Left hindlimb (tissue), 1 donor: ENCODE measurements at regions not wholly inside any gene's neighbourhood (a gene's known extent, or its start where the extent isn't known, plus 50 kb on each side); places are given as distances from the start of the nearest gene placed in this dataset.

Source experiments
- DNase-seq: peaks from one replicate; pipeline ENCODE4 v3.0.0-alpha.2; 2018

DNA sequence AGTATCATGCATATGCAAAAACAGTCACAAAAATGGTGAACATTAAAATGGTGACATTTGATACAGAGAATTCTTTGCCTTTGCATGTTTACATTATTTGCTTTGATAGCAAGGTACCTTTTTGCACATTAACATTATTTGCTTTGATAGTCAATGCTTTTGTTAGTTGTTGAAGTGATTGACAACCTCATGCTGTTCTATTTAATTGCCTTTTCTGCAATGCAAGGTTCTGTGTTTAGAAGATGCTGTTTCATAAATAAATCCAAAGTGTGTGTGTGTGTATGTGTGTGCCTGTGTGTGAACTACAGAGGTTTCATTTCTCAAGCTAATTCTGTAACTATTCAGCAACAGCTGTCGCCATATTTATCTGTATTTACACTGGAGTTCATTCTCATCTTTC lies 668.7 kb downstream of the NR2F1-AS1 start:
- no peak for DNase-seq

DNA sequence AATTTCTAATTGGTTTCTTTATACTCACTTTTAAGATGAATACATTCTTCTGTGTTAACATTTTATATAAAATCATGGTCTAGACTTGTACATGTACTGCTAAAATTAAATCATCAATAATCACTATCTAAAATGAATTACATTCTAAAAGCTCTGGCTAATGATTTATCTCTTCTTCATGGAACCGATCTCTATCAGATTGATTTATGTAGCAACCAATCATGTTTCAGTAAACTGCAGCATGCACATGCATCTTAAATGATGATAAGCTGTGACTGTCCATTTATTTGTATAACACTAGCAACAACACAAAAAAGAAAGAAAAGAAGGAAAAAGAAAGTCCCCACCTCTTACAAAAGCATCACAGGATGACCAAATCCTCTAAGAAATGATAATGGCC lies 669.2 kb downstream of the NR2F1-AS1 start:
- DNase-seq: no peak

DNA sequence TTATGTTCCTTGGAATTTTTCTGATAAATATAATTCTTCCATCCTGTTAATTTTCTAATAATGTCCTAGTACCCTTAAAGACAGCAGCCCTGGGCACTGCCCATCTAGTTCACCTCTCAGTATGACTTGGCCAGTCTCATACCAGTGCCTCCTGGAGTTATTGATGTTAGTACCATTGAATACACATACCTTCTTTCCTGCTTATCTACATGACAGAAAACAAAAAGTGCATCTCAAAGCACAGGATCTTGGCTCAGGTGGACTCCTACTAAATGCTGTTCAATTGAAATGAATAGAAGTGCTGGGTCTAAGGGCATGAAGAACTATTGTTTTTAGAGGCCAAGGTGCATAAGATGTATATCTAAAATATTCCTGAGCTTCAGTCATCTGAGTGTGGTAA lies 669.7 kb downstream of the NR2F1-AS1 start:
- no peak for DNase-seq

DNA sequence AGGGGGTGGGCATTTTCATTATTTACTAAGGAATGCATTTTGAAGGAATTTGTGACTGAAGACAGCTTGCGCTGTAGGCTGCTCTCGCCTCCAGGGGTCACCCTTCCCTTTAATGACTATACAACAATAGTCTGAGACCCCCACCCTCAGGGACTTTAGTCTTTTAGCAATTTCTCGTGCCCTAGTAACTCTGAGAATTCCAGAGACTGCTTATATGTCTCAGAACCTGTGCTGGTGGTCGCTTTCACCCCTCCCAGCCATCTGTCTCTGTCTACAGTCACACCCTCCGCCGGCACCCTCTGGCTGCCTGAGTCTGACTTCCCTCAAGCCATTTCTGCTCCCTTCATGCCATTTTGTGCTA lies 671.4 kb downstream of the NR2F1-AS1 start:
- no peak for DNase-seq

DNA sequence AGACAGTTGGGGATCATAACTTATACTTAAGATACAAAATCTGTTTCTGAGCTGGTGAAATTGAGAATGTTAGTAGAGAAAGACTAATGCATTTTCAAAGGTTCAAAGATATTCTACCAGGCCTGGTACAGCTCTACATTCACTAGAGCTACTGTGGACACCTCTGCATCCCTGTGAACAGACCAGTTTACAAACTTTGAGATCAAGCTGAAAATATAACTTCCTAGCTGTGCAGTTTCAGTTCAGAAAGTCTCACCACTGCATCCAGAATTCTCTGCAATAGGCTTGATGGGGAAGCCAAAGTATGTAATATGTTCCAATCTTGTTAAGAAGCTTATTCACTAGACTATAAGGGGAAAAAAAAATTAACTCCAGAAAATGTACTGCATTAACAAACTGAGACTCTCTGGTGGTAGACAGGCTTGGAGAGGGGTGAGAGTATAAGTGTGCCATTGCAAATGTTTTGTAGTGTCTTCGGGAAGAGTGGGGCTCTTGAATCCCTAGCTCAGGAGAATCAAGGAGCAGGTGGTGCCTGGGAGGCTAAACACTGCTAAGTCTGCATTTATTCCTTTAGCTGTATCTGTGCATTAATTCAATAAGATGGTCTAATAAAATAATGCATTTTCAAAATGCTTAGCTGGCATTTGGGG lies 671.9 kb downstream of the NR2F1-AS1 start:
- DNase-seq: no peak

DNA sequence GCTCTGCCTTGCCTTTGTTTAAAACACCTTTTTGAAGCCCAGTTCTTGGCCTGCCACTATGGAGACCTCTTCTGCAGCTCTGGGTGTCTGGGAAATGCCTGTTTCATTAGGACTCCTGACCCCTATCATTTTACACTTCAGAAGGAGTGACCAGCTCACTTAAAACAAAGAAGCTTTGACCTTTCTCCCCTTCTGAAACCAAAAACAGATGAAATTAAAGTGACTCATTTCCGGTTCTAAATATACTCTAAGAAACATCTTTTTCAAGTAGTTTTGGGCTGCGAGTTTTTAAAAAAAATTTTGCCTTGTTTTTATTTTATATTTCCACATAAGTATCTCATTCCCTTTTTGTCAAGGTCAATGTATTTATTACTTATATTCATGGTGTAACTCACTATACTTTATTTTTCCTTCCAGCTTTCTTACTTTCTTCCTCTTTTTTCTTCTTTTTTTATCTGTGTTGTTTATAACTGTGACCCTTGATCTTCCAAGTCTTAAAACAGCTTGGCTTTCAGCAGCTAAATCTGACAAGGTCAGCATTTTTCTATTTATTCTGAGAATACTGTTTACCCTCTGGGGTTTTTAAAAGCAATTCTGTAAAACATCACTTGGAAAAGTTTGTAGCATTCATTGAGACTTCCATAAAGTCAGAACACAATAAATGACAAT lies 672.9 kb downstream of the NR2F1-AS1 start:
- no peak for DNase-seq

DNA sequence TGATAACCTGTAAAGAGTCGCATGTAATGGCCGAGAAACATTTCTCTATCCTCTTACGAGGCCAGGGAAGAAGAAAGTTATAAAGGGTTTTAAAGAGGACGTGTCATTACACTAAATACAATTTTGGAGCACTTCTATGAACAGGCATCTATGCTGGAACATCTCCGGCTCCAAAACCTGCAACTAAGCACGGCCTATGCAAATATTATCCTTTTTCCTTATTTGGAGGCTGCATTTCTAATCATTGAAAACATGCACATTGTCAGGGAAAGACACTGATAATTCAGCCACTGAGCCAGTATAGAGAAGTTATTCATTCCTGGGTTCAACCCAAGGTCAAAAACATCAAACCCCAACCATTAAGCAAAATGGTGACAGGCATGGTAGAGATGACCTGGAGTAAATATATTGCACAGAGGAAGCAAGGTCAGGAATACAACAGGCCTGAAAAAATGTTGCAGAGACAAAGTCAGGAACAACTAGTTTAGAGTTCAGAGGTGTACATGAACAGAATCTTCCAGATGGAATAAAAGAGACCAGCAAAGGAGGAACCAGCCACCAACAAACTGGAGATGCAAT lies 674.1 kb downstream of the NR2F1-AS1 start:
- no peak for DNase-seq

DNA sequence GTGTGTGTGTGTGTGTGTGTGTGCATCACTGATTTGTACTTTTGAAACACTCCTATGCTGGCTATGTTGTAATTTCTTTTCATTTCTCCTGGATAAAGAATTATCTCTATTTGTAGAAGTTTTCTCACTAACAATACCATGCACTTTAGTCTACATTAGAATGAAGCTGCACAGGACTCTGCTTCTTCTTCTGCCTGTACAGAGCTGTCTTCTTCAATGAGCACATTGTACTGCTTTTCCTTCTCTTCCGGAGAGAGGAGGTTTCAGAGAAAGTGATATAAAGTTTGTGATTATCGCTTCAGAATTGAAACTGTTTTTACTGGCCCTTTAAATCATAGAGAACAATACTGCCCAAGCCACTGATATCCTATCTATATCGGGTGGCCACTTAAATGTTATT lies 677.0 kb downstream of the NR2F1-AS1 start:
- no peak for DNase-seq

DNA sequence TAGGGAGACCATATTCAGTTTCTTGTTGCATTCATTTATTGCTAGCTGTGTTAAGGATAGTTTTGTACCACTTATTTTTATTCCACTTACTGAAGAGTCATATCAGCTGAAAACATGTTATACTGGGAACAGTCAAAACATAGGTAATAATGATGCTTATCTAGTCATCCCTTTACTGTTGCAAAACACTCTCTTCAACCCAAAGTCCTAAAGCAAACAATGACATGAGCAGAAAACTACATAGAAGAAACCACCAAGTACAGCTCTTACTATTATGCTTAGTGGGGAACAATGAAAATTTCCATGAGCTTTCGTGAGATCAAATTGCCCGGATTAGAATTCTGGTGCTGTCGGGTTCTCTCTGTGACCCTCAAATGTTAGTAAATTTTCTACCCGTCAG lies 681.4 kb downstream of the NR2F1-AS1 start:
- DNase-seq: no peak

DNA sequence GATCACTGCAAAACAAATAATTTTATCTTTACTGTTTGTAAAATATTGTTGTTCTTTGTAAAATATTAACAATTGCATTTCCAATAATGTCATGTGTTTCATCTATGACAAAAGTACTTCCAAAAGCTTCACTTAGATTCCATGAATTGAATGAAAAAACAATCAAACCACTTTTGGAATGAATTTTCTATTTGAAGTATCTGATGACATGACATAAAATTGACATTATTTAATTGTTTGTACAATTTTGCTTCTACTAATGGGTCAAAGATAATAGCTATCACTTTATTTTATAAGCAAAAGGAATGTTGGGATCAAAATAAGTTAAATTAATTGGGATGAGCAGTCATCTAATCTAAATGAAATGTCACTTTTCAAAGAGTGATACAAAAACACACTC lies 684.3 kb downstream of the NR2F1-AS1 start:
- DNase-seq: no peak

DNA sequence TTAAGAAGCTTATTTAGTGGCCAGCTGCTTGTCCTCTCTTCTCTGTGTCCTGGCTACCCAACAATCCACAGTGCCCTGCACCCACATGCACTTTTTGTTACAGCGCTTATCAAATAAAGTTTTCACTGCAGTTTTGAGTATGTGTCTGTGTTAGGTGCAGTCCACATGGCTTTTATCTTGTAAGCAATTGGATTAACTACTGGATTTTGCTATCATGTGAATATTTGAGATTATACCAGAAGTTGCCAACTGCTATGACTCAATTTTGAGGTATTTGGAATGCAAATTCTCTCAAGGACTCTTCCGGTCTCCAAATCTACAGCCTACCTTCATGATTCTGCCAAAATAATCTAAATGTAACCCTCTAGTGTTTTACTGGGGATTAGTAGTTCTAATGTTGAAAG lies 690.2 kb downstream of the NR2F1-AS1 start:
- DNase-seq: no peak

DNA sequence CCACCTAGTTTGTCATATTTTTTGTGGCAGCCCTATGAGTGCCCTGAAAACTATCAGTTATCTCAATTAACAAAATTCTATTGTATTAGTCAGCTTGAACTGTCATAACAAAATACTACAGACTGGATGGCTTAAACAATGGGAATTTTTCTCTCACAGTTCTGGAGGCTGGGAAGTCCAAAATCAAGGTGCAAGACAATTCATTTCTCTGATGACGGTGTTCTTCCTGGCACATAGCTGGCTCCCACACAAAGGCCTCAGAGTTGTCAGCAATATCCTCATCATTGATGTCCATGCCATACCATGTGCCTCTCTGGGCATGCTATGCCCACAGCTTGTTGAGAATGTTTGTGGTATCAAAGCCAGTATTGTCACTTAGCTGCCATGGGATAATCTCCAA lies 691.9 kb downstream of the NR2F1-AS1 start:
- DNase-seq: no peak

DNA sequence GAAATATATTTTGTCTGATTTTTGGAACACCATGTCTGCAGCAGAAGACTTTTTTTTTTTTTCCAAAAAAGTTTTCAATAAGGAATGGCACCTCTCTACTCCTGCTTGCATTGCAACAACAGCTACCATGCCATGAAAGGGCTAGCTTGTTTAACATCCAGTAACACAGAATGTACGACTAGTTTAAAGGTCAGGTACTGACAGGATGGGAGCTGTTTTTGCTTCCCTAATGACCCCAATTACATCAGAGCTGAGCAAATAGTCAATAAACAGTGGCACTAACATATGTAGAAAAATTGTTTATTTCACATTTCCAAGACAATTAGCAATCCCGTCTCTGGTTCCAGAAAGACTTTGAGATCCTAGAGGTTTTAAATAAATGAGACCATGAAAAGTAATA lies 693.8 kb downstream of the NR2F1-AS1 start:
- DNase-seq: no peak

DNA sequence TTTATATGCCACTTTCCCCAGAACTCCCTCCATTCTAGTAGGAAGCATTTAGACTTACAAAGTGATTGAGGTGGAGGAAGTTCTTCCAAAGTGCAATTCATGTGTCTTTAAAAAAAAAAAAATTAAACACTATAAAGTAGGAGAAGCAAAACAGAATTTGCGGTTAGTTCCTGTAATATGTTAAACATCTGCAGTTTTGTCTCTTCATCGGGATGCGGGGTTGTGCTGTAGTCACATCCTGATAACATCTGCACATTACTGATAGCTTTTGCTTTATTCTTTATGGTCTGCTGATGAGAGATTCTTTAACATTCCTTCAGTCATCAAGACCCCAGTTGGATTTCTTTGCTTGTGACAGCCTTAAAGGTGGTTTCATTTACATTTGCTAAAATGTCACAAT lies 694.3 kb downstream of the NR2F1-AS1 start:
- no peak for DNase-seq

DNA sequence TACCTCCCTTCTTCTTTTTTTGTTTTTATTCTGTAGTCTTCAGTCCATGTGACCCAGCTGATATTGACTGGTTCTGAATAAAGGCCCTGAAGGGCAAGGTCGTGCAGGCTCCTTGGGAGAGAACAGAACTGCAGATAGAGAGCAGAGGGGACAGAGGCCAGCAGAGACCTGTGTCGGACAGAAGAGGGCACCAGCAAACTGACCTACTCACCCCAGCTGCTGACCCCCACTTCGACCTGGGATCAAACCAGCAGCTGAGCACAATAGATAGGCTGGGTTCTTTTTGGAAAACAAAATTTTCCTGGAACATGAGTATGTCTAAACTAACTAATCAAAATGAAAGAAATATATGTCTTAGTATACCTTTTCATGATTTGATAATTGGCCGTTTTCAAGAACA lies 695.1 kb downstream of the NR2F1-AS1 start:
- DNase-seq: no peak

DNA sequence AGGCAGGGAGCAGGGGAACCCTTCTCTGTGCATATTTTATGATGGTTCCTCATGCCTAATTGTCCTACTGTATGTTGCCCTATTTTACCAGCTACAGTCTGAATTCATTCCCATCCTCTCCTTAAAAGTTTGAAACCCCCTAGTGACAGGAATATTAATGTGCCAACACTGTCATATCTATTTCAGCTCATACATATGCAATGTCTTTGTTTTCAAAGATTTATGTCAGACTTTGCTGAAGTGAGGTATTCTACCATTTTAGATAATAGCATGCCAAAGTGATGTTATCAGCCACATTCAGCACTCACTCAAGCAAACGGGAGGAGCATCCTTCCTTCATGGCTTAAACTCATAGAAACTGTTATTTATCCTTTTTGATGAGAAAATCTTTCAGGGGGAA lies 696.5 kb downstream of the NR2F1-AS1 start:
- no peak for DNase-seq

DNA sequence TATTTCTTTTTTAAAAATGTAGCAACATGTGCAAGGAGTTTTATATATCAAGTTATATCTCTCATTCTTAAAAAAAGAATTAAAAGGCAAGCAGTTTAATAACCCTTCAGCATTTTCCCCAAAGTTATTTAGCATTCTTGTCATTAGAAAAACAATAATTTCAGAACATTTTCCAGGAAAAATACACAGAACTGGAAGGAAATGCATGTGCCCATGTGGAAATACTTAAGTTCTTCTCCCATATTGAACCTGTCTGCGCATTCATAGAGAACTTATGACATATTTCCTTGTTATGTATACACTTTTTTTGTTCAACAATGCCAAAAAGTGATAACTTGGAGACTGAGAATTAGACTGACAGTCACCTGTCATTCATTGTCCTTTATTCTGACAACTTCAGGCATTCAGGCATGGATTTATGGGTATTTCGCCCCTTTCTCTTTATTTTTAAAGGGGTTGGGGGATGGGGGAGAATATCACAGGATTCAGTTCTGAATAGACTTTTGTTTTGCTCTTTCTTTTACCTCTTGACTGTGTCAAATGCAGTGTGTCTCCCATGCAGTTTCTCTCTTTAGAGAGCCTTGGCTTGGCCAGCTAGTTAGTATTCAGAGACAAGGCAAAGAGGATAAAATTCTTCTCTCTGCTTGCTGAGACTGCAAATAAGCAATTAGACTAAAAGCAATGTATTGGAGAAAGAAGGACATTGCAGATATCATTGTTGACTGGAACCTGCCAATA lies 701.0 kb downstream of the NR2F1-AS1 start:
- no peak for DNase-seq

DNA sequence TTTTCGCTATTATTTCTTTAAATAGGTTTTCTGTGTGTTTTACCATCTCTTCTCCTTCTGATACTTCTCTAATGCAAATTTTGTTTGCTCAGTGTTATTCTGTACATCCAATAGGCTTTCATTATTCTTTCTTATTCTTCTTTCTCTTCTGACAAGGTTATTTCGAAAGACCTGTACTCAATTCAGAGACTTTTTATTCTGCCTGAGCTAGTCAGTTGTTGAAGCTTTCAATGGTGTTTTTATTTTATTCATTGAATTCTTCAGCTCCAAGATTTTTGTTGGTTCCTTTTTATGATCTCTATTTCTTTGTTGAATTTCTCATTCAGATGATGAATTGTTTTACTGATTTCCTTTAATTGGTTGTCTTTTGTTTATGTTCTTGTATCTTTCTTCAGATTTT lies 706.2 kb downstream of the NR2F1-AS1 start:
- no peak for DNase-seq

DNA sequence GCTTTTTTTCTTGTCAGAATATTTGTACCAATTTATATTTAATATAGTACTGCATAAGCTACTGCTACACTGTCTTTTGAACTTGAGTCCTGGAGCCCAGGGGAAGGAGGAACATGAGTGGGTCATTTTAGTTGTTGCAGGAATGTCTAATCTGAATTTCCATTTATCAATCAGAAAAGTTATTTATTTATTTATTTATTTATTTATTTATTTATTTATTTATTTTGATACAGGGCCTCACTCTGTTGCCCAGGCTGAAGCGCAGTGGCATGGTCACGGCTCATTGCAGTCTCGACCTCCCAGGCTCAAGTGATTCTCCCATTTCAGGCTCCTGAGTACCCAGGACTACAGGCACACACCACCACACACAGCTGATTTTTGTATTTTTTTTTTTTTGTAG lies 712.6 kb downstream of the NR2F1-AS1 start:
- DNase-seq: no peak

DNA sequence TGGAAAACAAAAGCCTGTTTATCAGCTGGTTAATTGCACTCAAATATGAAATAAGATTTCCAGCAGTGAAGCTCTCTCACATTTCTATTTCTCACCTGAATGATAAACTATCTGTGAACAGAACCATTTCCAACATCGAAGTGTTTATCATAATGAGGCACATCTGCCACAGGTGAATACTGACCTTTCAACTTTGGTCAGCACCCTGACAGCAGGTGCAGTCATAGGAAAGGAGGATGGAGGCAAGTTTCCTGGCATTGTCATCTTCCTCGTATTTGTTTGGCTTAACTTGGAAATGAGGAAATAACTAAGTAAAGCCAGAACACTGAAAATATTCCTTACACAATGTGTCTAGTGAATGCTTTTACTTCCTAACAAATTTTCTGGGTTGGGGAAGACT lies 716.4 kb downstream of the NR2F1-AS1 start:
- DNase-seq: no peak

DNA sequence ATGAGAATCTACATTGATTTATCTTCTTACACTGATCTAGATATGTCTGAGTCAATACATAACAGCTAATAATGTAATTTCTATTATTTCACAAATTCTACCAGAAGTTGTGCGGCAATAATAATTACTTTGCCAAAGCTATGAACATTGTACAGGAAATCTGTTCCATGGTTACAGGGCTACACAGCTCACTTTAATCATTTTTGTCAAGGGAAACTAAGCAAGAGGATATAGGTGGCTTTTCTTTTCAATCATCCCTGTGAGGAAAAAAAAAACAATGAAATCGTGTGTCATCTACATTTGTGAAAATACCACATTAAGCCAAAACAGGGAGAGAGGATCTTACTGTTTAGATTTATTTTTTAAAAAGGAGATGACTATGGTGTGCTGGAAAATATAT lies 717.4 kb downstream of the NR2F1-AS1 start:
- no peak for DNase-seq

DNA sequence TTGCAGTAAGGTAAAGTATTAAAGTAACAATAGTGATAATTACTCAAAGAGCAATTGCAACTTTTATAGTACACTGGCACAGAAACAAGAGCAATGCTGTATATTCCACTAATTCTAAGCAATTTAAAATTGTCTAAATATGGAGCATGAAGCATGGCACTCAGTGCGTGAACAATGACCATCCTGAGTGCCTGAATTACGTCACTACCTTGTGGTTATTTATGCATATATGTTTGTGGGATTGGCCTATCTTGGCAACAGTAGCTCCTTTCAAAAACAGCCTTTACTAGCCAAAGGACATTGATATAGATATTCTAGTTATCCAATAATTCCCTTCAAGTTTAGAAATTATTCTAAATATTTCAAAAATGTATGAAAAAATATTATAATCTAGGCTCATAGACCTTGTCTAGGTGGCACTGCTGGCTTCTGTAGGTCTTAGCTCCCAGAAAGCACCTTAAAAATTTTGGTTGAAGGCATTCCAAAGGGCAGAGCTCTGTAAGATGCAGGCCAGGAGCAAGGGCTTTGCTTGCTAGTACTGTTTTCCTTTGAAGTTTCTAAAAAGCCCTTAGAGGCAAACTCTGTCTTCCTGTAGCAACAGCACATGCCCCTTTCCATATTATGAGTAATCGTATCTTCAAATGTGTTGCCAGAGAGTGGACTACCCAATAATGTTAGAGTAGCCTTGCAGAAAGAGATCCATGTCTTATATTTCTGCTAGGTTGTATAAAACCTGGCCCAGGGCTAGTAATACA lies 719.3 kb downstream of the NR2F1-AS1 start:
- no peak for DNase-seq

DNA sequence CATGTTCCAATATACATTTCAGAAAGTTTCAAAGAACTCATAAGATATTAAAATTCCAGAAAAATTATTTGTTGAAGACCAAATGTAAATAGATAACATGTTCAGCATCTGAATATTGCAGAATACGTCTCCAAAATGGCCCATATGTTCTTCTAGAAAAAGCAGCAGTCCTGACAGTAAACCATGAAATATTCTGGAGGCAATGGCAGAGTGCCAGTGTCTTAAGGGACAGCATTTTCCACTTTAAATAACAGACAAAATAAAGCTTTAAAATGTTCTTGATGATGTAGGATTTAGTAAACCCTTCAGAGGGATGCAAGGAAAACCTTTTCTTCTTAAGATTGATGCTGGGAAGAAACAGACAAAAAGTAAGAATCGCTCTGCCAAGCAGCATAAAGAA lies 721.0 kb downstream of the NR2F1-AS1 start:
- no peak for DNase-seq
